GM21737 (cell line): ENCODE measurements at regions not wholly inside any gene's neighbourhood (a gene's known extent, or its start where the extent isn't known, plus 50 kb on each side); places are given as distances from the start of the nearest gene placed in this dataset.
"Not testable (repeated sequence)": the region's sequence is repeated elsewhere in the genome, so short reads cannot be mapped to it uniquely, and the experiment has no call there.

ENCODE experiments used
- ATAC-seq: cut with Tn5 transposase; IDR thresholded peaks from one replicate; pipeline ENCODE4 v1.9.1; 2021; ENCODE audit warnings: mild to moderate bottlenecking, moderate library complexity; ENCODE audit not compliant: unreplicated experiment

DNA sequence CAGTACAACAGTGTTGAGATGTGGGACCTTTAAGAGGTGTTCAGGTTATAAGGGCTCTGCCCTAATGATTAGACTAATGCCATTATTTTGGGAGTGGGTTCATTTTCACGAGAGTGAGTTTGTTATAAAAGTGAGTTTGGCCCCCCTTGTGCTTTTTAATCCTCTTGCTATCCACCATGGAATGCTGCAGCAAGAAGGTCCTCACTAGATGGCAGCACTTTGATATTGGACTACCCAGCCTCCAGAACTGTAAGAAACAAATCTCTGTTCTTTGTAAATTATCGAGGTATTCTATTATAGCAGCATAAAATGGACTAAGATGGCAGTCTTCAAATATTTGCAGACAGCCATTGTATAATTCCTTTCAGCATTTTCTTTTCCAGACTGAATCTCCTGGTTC is 212.4 kb downstream of the LRRC70 start:
- no peak for ATAC-seq

DNA sequence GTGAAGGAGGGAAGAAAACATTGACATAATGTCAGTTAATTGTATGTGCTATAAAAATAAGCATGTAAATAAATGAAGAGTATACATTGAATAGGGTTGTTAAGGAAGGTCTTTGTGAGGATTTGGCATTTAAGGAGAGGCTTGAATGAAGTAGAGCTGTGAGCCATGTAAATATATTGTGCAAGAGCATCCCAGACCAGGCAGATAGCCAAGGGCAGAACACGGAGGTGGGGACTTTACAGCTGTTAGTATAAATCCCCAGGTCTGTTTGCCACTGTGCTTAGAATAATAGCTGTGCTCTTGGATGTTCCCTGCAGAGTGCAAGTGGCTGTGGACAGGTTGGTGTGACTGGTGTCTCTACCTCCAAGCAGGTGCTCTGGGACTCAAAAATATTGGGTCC is 211.7 kb downstream of the LRRC70 start:
- no peak for ATAC-seq

DNA sequence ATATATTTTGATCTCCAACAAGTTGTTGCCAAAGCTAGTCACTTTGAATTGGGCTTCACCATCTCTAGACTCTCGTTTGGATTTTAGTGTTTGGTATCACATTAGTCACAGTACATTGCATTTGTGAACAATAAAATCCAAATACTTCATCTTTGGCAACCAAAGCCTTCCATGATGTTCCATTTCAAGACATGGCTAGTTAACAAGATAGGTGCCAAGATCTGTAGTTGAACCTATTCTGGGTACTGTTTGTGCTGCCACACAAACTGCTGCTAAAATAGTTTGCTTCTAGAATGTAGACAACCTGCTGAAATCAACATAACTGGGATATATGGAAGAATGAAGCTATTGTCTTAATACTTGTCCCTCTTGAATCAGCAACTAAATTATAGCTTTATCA is 207.5 kb downstream of the LRRC70 start:
- no peak for ATAC-seq

DNA sequence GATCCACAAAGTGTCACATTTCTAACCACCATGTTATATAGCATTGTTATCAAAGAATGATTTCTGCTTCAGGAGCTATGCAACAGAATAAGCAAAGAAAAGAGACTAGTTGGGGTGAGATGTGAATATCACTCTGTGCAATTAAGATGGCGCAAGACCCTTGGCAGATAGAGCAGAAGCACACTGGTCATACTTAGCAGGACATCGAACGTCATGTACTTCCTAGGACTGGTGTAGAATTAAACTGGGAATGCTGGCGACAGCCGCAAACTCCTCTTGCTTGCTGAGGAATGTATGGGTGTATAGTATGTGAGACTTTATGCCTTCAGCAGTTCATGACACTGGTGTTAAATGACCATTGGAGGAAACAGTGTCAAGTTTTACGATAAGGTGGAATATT is 207.0 kb downstream of the LRRC70 start:
- ATAC-seq, result no peak

DNA sequence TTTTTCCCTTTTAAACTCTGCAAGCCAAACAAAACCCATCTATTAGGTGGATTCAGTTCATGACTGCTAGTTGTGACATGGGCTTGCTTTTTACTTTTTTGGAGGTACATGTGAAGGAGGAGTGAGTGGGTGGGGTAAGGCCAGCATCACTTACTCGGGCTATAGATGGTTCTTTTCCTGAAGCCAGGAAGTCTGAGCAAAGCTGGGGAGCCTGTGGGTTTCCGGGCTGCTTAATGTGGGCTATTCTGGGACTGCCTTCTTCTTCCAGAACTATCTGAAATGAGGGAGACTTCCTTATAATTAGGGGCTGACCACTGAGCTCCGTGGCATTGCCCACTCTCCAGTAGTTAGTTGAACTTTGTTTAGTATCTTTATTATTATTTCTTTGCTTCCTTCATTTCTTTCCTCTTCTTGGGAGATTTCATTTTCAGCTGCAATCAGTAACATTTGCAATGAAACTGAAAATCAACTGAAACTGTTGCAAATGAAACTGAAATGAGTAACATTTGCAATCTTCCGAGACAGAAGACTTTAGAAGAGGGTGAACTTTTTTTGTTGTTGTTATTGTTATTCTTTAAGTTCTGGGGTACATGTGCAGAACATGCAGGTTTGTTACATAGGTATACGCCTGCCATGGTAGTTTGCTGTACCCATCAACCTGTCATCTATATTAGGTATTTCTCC is 204.9 kb downstream of the LRRC70 start:
- ATAC-seq, result no peak

DNA sequence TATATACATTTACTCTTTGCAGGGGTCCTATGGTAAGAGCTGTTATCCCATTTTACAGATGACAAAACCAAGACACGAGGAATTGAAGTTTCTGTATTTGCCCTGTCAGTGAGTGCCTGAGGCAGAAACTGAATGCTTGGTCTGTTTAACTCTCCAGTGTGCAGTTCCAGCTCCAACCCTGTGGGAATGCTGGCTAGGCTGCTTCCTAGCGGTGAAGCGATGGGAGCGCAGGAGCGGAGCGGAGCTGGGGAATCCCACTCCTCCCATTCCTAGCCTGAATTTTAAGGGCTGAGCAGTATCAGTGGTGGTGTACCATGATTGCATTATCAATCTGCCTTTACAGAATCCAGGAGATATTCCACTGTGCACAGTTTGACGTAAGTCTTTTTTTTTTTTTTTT is 202.3 kb downstream of the LRRC70 start:
- ATAC-seq, result no peak

DNA sequence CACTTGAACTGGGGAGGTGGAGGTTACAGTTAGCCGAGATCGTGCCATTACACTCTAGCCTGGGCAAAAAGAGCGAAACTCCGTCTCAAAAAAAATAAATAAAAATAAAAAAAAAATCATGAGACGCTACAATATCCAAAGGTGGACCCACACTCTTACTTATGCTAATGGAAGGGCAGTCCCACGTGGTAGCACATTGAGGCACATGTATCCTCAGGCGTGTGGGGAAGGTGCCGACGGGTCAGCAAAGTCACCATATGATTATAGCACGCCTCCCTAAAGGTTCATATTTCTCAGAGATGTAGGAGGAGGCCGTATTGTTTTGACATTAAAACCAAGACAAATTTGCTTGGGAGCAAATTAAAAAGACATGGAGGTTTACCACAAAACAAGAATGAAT is 201.6 kb downstream of the LRRC70 start:
- ATAC-seq, result no peak

DNA sequence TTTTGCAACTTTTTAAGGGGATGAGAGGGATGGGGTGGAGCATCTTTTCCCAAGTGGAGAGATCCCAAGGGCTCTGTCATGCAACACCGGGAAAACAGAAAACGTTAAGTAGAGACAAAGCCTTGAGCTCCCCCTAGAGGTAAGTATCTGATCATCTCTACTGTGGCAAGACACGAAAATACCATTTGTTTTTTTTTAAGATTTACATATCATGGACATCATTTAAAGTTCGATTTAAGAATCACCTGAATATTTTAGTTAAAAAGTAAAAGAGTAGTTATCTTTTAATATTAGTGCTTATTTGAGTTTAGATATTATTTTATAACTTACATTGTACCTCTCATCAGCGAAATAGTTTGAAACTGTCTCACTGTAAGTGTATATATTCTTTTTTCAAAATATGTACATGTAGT is 200.4 kb downstream of the LRRC70 start:
- no peak for ATAC-seq

DNA sequence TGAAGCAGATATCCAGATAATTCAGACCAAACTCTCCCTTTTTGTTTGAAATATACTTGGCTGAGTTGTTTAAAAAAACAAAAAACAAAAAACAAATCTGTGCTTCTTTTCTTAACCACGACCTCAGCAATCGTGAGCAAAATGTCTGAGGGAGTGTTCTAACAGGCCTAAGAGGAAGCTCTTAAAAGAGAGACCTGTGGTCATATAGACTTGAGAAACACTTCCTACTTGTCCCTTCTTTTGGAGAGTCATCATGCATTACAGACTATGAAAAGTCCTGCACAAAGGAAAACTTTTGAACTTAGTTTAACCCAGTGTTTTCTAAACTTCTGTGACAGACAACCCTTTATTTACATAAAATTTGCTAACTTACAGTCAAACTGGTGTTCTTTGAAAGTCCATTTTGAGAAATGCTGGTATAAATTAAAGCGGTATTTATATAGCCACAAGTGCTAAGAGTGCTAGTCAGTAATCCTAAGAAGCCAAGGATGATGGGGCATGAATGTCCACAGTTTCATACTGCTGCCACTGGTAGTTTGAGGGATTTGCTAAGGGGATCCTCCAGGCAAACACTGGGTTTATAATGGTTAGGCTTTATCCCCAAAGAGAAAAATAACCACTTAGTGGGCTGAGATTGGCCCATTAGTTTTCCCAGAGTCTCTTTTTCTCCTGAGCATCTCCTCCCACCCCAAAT is 199.8 kb downstream of the LRRC70 start:
- no peak for ATAC-seq

DNA sequence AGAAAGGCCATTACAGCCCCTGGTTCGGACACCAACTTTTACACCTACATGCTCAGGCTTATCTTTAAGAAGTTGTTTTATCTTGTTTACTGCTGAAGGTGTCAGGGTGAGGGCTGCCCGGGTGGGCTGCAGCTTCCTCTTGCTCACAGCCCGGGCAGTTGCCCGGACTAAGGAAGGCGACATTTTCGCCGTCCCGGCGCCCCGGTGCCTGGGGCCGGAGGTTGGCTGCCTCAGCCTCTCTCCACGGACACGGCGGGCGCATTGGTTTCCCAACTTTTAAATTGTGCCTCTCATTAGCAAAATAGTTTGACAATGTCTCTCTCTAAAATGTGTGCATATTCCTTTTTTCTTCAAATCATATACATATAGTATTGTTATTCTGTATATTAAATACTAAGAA is 198.5 kb downstream of the LRRC70 start:
- not testable (repeated sequence) for ATAC-seq

DNA sequence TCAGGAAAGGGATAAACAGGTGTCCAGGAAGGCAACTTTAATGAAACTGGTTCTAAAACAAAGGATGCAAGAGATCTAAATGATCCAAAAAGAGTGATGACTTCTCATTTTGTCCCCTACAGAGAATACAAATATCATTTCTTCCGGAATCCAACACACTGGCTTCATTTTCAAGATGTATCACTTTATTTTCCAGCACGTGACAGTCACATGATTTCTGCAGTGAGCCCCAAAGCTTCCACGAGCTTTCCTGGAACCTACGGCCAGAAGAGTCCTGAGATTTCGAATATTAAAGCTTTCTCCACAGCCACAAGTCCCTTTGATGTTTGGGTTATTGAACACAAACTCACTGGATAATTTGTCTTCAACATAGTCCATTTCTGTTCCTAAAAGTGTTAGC is 198.0 kb downstream of the LRRC70 start:
- ATAC-seq, result not testable (repeated sequence)

DNA sequence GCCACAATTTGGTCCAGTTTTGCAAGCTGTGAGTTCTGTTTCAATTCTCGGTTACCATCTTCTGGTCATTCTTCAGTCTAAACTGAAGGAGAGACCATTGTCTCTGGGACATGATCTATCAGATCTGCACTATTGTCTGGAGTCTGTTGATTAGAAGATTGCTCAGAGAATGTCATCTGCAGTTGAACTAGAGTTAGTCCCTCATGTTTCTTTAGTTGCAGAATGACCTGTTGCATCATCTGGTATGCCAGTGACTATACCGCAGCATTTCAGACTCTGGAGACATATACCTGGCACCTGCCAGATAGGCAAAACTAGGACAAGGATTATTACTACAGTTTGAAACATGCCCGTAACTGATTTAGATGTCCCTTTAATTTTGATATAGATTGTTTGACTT is 194.8 kb downstream of the LRRC70 start:
- no peak for ATAC-seq

DNA sequence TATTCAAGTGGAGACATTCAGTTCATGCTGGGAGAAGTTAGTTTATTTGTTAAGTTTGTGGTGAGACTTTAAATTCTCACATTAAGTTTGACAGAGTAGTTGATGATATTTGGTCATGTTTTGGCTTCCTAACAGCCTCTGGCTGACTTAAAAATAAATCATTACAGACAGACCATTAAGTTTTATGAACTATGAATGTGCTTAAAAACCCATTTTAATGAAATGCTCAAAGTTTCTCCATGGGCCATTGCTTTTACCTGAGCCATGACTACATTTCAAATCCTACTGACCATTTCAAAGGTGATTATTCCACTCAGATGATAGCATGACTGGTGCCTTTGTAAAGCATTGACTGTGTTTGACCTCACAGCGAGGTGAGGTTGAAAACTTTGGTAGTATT is 192.7 kb downstream of the LRRC70 start:
- ATAC-seq, result no peak

DNA sequence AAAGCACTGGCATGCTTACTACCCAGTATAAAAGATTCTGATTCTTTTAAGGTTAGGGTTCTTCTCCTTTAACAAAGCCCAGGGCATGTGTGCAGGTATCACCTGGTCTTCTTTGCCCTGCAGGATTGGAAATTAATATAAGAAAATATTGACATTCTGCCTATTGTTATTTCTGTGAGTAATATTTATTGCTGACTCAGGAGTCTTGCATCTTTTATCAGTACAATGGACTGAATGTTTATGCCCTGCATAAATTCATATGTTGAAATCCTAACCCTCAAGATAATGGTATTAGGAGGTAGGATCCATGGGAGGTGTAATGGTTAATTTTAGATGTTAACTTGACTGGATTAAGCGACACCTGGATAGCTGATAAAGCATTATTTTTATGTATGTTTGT is 189.0 kb downstream of the LRRC70 start:
- ATAC-seq, result no peak

DNA sequence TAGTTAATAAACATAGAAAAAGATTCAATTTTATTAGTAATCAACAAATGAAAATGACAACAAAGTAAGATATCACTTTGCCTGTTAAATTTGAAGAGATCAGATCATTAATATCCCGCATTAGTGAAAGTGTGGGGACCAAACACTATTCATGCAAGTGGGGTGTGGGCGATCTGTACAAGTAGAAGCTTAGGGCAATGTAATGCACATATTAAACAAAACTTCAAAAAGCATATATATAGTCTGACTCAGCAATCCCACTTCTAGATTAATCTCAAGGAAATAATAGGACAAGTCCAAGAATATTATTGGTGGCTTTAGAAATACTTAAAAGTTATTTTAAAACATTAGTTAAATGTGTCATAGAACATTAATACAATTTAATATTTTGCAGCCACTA is 188.5 kb downstream of the LRRC70 start:
- no peak for ATAC-seq

DNA sequence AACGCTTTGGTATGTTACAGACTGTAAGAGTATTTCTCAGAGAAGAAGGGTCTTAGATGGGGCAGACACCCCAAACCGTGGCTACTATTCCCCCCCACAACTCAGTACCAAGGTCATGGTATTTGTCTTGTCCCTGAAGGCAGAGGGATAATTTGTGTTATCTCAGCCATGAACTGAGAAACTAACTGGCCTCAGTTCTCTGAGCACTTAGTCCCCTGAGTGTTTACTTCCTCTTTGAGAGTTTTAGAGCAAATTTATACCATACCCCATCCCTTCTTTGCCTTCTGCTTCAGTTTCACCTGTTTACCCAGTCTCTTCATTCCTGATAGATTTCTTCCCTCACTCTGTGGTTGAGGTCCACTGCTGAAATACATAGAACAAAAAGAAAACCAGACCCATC is 183.9 kb downstream of the LRRC70 start:
- no peak for ATAC-seq

DNA sequence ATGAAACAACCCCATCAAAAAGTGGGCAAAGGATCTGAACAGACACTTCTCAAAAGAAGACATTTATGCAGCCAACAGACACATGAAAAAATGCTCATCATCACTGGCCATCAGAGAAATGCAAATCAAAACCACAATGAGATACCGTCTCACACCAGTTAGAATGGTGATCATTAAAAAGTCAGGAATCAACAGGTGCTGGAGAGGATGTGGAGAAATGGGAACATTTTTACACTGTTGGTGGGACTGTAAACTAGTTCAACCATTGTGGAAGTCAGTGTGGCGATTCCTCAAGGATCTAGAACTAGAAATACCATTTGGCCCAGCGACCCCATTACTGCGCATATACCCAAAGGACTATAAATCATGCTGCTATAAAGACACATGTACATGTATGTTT is 179.1 kb downstream of the LRRC70 start:
- not testable (repeated sequence) for ATAC-seq

DNA sequence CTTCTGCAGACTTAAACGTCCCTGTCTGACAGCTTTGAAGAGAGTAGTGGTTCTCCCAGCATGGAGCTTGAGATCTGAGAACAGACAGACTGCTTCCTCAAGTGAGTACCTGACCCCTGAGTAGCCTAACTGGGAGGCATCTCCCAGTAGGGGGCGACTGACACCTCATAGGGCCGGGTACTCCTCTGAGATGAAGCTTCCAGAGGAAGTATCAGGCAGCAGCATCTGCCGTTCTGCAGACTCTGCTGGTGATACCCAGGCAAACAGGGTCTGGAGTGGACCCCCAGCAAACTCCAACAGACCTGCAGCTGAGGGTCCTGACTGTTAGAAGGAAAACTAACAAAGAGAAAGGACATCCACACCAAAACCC is 174.4 kb downstream of the LRRC70 start:
- not testable (repeated sequence) for ATAC-seq

DNA sequence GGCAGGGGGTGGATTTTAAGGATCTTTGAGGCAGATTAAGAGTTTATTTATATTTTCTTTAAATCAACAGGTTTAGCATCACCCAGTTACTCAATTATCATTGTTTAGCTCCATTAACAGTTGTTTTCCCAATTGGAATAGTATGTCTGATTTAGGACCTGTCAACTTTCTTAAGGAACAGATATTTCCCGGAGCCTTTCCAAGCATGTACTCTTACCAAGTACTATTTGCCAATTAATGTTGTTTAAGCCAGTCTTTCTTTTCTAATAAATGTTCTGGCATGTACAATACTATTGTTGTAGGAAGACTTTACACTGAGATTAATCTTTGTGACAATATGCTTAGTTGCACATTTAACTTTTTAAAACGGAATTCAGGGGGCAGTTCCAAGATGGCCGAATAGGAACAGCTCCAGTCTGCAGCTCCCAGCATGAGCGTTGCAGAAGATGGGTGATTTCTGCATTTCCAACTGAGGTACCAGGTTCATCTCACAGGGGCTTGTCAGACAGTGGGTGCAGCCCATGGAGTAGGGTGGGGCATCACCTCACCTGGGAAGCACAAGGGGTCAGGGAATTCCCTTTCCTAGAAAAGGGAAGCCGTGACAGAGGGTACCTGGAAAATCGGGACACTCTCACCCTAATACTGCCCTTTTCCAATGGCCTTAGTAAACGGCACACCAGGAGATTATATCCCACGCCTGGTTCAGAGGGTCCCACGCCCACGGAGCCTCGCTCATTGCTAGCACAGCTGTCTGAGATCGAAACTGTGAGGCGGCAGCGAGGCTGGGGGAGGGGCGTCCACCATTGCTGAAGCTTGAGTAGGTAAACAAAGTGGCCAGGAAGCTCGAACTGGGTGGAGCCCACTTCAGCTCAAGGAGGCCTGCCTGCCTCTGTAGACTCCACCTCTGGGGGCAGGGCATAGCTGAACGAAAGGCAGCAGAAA is 173.7 kb downstream of the LRRC70 start:
- not testable (repeated sequence) for ATAC-seq

DNA sequence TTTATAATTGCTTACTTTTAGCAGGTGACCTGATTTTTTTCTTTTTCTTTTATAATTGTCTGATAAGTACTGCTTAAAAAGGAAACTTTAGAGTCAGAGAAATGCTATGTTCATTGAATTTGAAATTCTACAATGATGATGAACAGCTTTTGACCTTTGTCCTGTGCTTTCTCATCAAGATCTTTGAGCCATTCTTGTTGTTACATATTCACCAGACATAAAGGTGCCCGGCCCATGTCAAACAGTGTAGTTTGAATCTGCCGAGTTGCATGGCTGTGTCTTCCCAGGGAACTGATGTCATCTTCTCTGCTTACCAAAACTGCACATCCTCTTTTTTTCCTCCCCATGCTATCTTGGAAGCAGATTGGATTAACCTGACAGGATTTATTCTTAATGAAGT is 163.6 kb downstream of the LRRC70 start:
- no peak for ATAC-seq

DNA sequence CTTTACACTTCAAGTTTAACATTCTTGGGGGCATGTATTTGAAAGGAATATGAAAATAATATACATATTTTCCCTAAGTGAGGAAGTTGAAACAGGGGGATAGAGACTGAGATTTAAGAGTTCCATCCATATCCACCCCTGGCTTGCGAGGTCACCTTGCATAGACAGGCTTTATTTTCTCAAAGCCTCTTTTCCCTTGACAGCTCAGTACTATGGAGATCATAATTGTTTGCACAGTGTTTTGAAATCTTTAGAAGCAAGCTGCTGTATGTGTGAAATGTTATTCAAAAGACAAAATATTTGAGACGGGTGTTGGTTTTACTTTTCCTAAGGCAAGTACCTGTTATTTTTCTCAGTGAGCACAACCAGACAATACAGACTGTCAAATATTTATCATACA is 163.1 kb downstream of the LRRC70 start:
- ATAC-seq, result no peak

DNA sequence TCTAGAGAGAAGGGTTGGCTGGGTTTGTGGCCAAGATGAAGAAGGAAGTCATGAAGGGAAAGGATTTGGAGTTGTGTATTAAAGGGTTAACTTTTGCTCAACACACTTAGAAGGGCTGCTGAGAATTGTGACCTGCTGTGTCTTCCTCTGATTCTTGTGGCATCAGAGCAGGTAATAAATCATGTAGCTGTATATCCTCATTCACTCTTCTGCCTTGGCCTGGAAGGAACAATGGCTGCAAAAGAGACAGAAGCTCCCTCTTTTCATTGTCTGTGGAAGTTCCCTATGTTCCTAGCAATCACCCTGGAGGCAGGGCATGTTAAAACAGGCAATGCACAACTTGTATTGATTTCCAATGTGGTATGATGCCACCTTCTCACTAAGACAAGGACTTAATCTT is 159.1 kb downstream of the LRRC70 start:
- no peak for ATAC-seq
